HG02884 (cell line): ENCODE measurements at regions not wholly inside any gene's neighbourhood (a gene's known extent, or its start where the extent isn't known, plus 50 kb on each side); places are given as distances from the start of the nearest gene placed in this dataset.
"Not testable (repeated sequence)": the region's sequence is repeated elsewhere in the genome, so short reads cannot be mapped to it uniquely, and the experiment has no call there.

Experiments
- ATAC-seq: cut with Tn5 transposase; IDR thresholded peaks from one replicate; pipeline ENCODE4 v1.9.1; 2021; ENCODE audit warnings: mild to moderate bottlenecking, moderate library complexity; ENCODE audit not compliant: unreplicated experiment

DNA sequence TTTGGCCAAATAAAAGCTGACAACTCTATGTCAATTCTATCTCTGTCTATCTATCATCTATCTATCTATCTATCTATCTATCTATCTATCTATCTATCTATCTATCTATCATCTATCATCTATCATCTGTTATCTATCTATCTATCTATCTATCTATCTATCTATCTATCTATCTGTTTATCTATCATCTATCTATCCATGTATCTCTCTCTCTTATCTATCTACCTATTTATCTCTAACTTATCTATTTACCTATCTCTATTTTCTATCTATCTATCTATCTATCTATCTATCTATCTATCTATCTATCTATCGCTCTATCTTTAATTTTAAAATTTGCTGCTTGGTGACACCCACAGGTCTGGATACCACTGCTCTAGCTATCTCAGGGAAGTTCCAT is 271.1 kb downstream of the VRK1 start:
- not testable (repeated sequence) for ATAC-seq

- ATAC-seq: no peak
Measured at GRCh38 chr14:97070259-97070658, 273.1 kb downstream of the VRK1 start.

GRCh38 chr14:97071177-97071576 is 274.0 kb downstream of the VRK1 start:
- ATAC-seq: no peak

DNA sequence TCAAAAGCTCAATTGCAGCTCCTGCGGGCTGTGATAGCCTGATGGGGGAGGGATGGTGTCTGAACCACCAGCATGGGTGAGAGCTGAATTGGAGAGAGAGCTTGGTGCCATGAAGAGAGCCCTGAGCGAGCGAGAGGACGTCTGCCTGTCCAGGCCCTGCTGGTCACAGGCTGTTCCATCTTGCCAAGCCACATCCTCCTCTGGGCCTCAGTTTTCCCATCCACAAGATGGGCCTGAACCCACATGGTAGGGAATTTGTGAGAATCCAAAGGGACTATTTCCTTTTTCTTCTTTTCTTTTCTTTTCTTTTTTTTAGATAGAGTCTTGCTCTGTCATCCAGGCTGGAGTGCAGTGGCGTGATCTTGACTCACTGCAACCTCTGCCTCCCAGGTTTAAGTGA is 276.4 kb downstream of the VRK1 start:
- ATAC-seq: no peak

DNA sequence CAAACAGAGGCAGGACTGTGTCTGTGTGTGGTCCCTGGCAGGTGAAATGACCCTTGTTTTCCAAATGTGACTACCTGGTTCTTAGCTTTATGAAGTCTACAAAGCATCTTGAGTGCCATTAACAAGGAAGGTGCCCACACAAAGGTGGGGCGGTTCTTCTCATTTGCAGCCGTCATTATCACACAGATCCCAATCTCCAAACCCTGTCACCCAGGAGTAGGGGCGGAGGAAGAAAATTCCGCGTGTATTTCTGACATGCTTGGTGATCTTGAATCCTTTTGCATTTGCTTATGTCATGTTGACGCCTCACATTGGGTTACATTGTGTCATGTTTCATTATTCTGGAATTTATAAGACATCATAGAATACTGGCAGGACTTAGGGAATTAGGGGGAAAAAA is 277.3 kb downstream of the VRK1 start:
- no peak for ATAC-seq

GRCh38 chr14:97074856-97075255 is 277.7 kb downstream of the VRK1 start:
- no peak for ATAC-seq

- peak; percentile 78 for ATAC-seq
Measured at GRCh38 chr14:97077253-97077653, 280.1 kb downstream of the VRK1 start.

GRCh38 chr14:97077687-97078086 is 280.5 kb downstream of the VRK1 start:
- peak; percentile 21 for ATAC-seq

- ATAC-seq: no peak
Measured at GRCh38 chr14:97080991-97081390, 283.8 kb downstream of the VRK1 start.

DNA sequence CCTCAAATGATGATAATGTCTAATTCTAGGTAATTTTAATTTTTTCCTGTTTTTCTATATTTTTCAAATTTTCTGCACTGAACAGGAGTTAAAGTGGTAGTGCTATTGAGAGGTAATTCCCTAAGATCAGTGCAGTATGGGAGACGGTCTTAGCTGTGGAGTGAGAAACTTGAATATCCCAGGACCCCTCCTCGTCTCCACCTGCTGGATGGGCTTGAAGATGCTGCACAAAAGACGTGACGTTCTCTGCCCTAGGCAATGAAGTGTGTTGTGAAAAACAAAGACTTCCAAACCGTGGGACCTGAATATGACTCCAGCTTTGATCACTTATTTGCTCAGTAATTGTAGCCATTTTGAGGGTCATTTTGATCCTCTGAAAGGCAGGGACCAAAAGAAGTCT is 298.1 kb downstream of the VRK1 start:
- ATAC-seq: no peak

DNA sequence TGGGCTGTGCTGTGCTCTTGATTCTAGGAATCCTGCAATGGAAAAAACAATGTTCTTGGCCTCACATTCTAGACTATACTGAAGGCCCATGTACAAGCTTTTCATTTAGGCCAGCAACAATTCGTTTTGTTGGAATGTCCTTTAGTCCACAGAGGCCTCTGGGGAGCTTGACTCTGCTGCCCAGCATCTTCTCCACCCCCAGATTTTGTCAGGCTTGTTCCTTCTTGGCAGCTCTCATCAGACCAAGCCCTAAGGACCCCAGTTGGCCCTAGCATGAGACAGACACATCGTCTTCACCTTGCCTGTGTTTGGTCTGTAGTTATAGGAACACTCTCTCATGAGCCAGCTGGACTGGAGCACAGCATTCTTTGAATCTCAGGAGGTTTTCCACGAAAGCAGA is 300.1 kb downstream of the VRK1 start:
- ATAC-seq: no peak

- no peak for ATAC-seq
Measured at GRCh38 chr14:97100306-97100705, 303.1 kb downstream of the VRK1 start.

GRCh38 chr14:97101561-97101960 is 304.4 kb downstream of the VRK1 start:
- ATAC-seq: no peak

DNA sequence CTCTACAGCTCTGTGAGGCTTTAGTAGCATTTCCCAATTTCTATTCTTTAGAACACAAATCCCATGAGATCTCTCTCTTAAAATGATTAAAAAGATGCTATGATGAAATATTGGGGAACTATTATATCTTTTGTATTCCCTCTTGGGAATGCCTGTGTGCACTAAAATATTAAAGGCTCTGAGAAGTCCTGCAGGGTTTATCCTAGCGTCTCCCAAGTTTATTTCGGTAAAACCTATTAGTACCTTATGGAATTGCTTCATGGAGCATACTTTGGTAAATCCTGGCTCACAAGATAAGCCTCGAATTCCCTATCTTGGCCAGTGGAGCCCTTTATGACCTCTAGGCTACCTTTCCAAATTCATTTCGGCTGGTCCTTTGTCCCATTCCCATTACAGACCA is 306.8 kb downstream of the VRK1 start:
- ATAC-seq: no peak

DNA sequence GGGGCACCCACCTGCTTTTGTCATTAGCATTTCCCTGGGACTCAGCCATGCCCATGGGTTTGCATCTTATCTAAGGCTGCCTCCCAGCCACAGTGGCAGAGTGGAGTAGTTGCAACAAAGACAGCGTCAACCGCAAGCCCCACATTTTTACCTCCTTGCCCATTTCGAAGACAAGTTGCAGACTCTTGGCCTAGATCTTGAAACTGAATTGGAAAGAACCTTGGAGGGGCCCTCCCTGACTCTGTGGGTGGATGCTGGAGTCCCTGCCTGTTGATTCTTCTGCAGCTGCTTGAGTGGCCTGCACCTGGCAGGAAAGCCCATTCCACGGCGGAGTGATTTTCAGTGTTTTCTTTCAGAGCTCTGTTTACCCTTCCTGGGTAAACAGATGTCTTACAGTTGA is 309.0 kb downstream of the VRK1 start:
- ATAC-seq: peak; percentile 47

GRCh38 chr14:97106609-97107008 is 309.4 kb downstream of the VRK1 start:
- no peak for ATAC-seq

- ATAC-seq: no peak
Measured at GRCh38 chr14:97107080-97107479, 309.9 kb downstream of the VRK1 start.

GRCh38 chr14:97107760-97108159 is 310.6 kb downstream of the VRK1 start:
- ATAC-seq: no peak

DNA sequence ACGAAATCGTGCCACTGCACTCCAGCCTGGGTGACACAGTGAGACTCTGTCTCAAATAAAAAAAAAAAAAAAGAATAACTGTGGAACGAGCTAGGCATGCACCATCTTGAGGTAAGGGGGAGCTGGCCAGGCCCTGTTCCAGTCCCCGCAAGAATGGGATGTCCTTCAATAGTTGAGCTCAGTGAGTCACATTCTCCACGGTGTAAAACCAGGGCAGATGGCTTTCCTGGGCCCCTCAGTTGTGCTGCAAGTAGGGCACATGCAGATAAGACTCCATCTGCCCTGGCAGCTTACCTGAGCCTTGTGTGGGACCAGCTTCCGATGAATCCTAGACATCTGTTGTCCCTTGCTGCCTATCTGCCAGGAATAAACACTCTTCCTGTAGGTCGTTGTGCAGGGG is 312.1 kb downstream of the VRK1 start:
- ATAC-seq: no peak

GRCh38 chr14:97113339-97113738 is 316.2 kb downstream of the VRK1 start:
- ATAC-seq: no peak

GRCh38 chr14:97116546-97116945 is 319.4 kb downstream of the VRK1 start:
- ATAC-seq: no peak

GRCh38 chr14:97117693-97118092 is 320.5 kb downstream of the VRK1 start:
- ATAC-seq: no peak

DNA sequence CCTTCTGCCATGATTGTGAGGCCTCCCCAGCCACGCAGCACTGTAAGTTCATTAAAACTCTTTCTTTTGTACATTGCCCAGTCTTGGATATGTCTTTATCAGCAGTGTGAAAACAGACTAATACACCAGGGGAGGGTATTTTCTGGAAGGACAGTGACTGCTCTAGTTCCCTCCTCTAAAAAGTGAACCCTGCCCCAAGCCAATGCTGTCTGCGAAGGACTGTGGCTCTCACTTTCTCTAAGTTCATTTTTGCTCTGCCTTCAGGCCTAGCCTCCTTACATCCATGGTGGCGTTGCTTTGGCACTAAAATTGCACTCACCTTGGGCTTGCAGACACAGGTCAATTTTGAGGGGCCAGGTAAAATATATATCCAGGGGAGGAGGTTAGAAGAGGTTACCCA is 323.0 kb downstream of the VRK1 start:
- no peak for ATAC-seq

GRCh38 chr14:97120611-97121031 is 323.4 kb downstream of the VRK1 start:
- peak; percentile 62 for ATAC-seq
